LNCaP clone FGC (cell line): ENCODE measurements at regions not wholly inside any gene's neighbourhood (a gene's known extent, or its start where the extent isn't known, plus 50 kb on each side); places are given as distances from the start of the nearest gene placed in this dataset.

Source experiments
- DNase-seq: peaks from one replicate; pipeline ENCODE4 v3.0.0-alpha.2; 2011; ENCODE audit warnings: low read depth
- H3K4me3 ChIP-seq: 2 replicates; pipeline ENCODE4 v1.5.1; 2011; ENCODE audit warnings: mild to moderate bottlenecking, low read depth, low read length, control low read depth
- CTCF ChIP-seq: IDR thresholded peaks from 2 replicates; pipeline ENCODE4 v1.5.1; 2012; ENCODE audit warnings: mild to moderate bottlenecking; ENCODE audit not compliant: control insufficient read depth, insufficient read depth; ENCODE audit errors: extremely low read depth

- no peak overlapping the region for H3K4me3 ChIP-seq
- TF ChIP-seq CTCF: no peak
- DNase-seq: no peak
These were observed 333.8 kb upstream of the ADGRL2 start for GRCh38 chr1:81466961-81467360.

- no peak overlapping the region for H3K4me3 ChIP-seq
- no peak for TF ChIP-seq CTCF
- no peak for DNase-seq
These were observed 336.5 kb upstream of the ADGRL2 start for GRCh38 chr1:81463936-81464837.

- TF ChIP-seq CTCF: no peak
- H3K4me3 ChIP-seq: no peak overlapping the region
- no peak for DNase-seq
These were observed 341.7 kb upstream of the ADGRL2 start for GRCh38 chr1:81459043-81459442.

GRCh38 chr1:81458186-81458585 is 342.5 kb upstream of the ADGRL2 start:
- DNase-seq: no peak
- no peak for TF ChIP-seq CTCF

GRCh38 chr1:81455481-81455880 is 345.3 kb upstream of the ADGRL2 start:
- no peak overlapping the region for H3K4me3 ChIP-seq
- no peak for DNase-seq
- TF ChIP-seq CTCF: no peak

More at GRCh38 chr1:81458186-81458585, 342.5 kb upstream of the ADGRL2 start:
- no peak overlapping the region for H3K4me3 ChIP-seq

GRCh38 chr1:81453971-81454370 is 346.8 kb upstream of the ADGRL2 start:
- TF ChIP-seq CTCF: no peak
- no peak for DNase-seq
- no peak overlapping the region for H3K4me3 ChIP-seq

- DNase-seq: no peak
- TF ChIP-seq CTCF: no peak
- no peak overlapping the region for H3K4me3 ChIP-seq
These were observed 347.4 kb upstream of the ADGRL2 start for GRCh38 chr1:81453367-81453703.
